KMS-11 (cell line): ENCODE measurements at regions not wholly inside any gene's neighbourhood (a gene's known extent, or its start where the extent isn't known, plus 50 kb on each side); places are given as distances from the start of the nearest gene placed in this dataset.
"Not testable (repeated sequence)": the region's sequence is repeated elsewhere in the genome, so short reads cannot be mapped to it uniquely, and the experiment has no call there.

Experiments used
- H2AFZ ChIP-seq: fragments of 200-600 bp; sonication (generic); 2 replicates; pipeline ENCODE4 v1.6.1; 2016; ENCODE audit warnings: antibody characterized with exemption, mixed run types, low read depth
- H3K27ac ChIP-seq: fragments of 200-600 bp; sonication (generic); 2 replicates; pipeline ENCODE4 v1.6.1; 2016; ENCODE audit warnings: mild to moderate bottlenecking, mixed run types
- H3K27me3 ChIP-seq: fragments of 200-600 bp; sonication (generic); 2 replicates; pipeline ENCODE4 v1.6.1; 2017; ENCODE audit warnings: mild to moderate bottlenecking, low read depth, mixed run types, moderate library complexity; ENCODE audit not compliant: insufficient read depth
- H3K36me3 ChIP-seq: fragments of 200-600 bp; sonication (generic); 2 replicates; pipeline ENCODE4 v1.6.1; 2017; ENCODE audit warnings: mild to moderate bottlenecking, mixed run types; ENCODE audit not compliant: insufficient read depth
- H3K4me1 ChIP-seq: fragments of 200-600 bp; sonication (generic); 2 replicates; pipeline ENCODE4 v1.6.1; 2016; ENCODE audit warnings: mild to moderate bottlenecking, low read depth, mixed run types; ENCODE audit not compliant: poor library complexity, severe bottlenecking
- H3K4me2 ChIP-seq: fragments of 200-600 bp; sonication (generic); 2 replicates; pipeline ENCODE4 v1.7.0; 2016; ENCODE audit warnings: mild to moderate bottlenecking, mixed run types
- H3K4me3 ChIP-seq: fragments of 200-600 bp; sonication (generic); IDR thresholded peaks from 2 replicates; pipeline ENCODE4 v1.6.1; 2017; ENCODE audit warnings: low read depth, low read length, mixed read lengths; ENCODE audit not compliant: insufficient read depth
- H3K79me2 ChIP-seq: fragments of 200-600 bp; sonication (generic); 2 replicates; pipeline ENCODE4 v1.6.1; 2016; ENCODE audit warnings: low read depth, mixed run types; ENCODE audit not compliant: insufficient read depth
- H3K9ac ChIP-seq: fragments of 200-600 bp; sonication (generic); 2 replicates; pipeline ENCODE4 v1.6.1; 2016; ENCODE audit warnings: mild to moderate bottlenecking, mixed run types
- H4K20me1 ChIP-seq: fragments of 200-600 bp; sonication (generic); 2 replicates; pipeline ENCODE4 v1.6.1; 2016; ENCODE audit warnings: mild to moderate bottlenecking, mixed run types; ENCODE audit not compliant: insufficient read depth
- TF ChIP-seq, protein P1 (sequence below): fragments of 200-600 bp; sonication (generic); conservative IDR thresholded peaks from 2 replicates; pipeline ENCODE4 v1.6.1; 2017; ENCODE audit warnings: low read depth, mild to moderate bottlenecking, antibody characterized with exemption, low read length, moderate library complexity, mixed read lengths

DNA sequence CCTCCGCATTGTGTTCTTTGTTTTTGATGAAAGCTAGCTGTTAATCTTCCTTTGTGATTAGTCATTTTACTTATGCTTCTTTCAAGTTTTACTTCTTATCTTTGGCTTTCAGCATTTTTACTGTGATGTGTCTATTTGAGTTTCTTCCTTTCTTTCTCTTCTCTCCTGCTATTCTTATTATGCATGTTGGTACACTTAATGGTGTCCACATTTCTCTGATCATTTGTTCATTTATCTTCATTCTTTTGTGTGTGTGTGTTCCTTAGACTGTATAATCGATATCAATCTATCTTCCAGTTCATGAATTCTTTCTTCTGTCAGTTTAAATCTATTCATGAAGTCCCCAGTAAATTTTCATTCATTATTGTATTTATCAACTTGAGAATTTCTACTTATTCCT lies 1650.3 kb downstream of the BRINP3 start:
- Histone ChIP-seq H3K36me3 (no peaks in the 10 kb centered on the region), H3K9ac (no peak overlapping the region), H3K27ac (no peak overlapping the region), H3K27me3 (no peaks in the 10 kb centered on the region), H3K4me2 (no peak overlapping the region), H3K79me2 (no peaks in the 10 kb centered on the region), H3K4me3 (no peak overlapping the region), H2AFZ (no peak overlapping the region), H4K20me1 (no peaks in the 10 kb centered on the region), H3K4me1 (no peaks in the 10 kb centered on the region)
- TF ChIP-seq, protein P1, sequence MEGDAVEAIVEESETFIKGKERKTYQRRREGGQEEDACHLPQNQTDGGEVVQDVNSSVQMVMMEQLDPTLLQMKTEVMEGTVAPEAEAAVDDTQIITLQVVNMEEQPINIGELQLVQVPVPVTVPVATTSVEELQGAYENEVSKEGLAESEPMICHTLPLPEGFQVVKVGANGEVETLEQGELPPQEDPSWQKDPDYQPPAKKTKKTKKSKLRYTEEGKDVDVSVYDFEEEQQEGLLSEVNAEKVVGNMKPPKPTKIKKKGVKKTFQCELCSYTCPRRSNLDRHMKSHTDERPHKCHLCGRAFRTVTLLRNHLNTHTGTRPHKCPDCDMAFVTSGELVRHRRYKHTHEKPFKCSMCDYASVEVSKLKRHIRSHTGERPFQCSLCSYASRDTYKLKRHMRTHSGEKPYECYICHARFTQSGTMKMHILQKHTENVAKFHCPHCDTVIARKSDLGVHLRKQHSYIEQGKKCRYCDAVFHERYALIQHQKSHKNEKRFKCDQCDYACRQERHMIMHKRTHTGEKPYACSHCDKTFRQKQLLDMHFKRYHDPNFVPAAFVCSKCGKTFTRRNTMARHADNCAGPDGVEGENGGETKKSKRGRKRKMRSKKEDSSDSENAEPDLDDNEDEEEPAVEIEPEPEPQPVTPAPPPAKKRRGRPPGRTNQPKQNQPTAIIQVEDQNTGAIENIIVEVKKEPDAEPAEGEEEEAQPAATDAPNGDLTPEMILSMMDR: no peak

DNA sequence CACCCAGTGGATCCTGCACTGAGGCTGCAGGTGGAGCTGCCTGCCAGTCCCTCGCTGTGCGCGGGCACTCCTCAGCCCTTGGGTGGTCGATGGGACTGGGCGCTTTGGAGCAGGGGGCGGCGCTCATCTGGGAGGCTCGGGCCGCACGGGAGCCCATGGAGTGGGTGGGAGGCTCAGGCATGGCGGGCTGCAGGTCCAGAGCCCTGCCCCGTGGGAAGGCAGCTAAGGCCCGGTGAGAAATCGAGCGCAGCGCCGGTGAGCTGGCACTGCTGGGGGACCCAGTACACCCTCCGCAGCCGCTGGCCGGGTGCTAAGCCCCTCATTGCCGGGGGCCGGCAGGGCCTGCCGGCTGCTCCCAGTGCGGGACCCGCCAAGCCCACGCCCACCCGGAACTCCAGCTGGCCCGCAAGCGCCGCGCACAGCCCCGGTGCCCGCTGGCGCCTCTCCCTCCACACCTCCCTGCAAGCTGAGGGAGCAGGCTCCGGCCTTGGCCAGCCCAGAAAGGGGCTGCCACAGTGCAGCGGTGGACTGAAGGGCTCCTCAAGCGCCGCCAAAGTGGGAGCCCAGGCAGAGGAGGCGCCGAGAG lies 1636.5 kb downstream of the BRINP3 start:
- not testable (repeated sequence) for H3K79me2 ChIP-seq, H2AFZ ChIP-seq, H3K4me2 ChIP-seq, H3K9ac ChIP-seq, H4K20me1 ChIP-seq, H3K27ac ChIP-seq, H3K4me3 ChIP-seq, H3K4me1 ChIP-seq, H3K27me3 ChIP-seq, H3K36me3 ChIP-seq

DNA sequence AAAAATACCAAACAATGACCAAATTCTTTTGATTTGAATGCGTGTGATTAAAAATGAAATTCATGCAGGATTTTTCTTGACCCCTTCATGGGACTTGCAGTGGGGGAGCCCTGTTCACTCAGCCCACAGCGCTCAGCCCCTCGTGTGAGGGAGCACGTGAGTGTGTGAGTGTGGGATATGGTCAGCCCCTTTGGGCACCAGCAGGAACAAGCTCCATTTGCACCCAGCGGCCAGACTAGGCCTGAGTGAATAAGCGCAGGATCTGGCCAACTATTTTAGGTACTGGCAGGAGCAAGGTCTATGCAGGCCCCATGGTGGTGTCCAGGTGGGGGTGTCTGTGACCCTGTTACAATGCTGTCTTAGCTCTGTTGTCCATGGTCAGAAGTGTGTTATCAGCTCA lies 1631.2 kb downstream of the BRINP3 start:
- no peaks in the 10 kb centered on the region for H3K79me2 ChIP-seq
- TF ChIP-seq, protein P1: no peak
- no peak overlapping the region for H3K4me3 ChIP-seq
- H3K36me3 ChIP-seq: no peaks in the 10 kb centered on the region
- no peak overlapping the region for H3K4me2 ChIP-seq
- no peaks in the 10 kb centered on the region for H4K20me1 ChIP-seq
- no peak overlapping the region for H3K9ac ChIP-seq
- no peak overlapping the region for H2AFZ ChIP-seq
- H3K27ac ChIP-seq: no peak overlapping the region
- H3K27me3 ChIP-seq: no peaks in the 10 kb centered on the region
- no peaks in the 10 kb centered on the region for H3K4me1 ChIP-seq

DNA sequence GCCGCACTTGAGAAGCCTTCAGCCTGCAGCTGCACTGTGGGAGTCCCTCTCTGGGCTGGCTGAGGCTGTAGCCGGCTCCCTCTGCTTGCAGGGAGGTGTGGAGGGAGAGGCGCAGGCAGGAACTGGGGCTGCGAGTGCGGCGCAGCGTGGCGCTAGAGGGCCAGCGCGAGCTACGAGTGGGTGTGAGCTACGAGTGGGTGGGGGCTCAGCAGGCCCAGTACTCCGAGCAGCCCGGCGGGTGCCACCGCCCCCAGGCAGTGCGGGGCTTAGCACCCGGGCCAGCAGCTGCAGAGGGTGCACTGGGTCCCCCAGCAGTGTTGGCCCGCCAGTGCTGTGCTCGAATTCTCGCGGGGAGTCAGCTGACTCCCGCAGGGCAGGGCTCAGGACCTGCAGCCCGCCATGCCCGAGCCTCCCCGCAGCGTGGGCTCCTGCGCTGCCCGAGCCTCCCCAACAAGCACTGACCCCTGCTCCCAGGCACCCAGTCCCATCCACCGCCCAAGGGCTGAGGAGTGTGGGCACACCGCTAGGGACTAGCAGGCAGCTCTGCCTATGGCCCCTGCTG lies 1620.1 kb downstream of the BRINP3 start:
- Histone ChIP-seq H3K9ac (no peak overlapping the region), H3K27ac (no peak overlapping the region), H3K4me1 (no peaks in the 10 kb centered on the region), H3K27me3 (no peaks in the 10 kb centered on the region), H3K79me2 (no peaks in the 10 kb centered on the region), H4K20me1 (no peaks in the 10 kb centered on the region), H3K4me2 (no peak overlapping the region), H3K4me3 (no peak overlapping the region), H3K36me3 (no peaks in the 10 kb centered on the region), H2AFZ (no peak overlapping the region)
- TF ChIP-seq, protein P1: no peak

DNA sequence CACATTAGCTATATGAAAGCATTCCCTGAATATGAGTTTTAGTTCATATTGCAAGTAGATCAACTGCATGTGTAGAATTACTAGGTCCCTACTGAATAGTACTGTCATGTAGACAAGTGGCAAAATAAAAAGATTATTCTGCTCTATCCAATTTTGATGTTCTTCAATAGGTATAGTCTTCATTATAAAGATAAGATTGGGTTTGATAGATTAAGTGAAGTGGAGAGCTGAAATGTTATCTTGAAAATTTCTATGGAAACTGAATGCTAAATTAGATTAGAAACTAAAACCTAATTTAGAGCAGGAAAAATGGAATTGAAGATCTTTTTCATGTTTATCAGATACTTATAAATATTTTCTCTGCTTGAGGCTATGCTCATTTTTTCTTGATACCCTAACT lies 1610.0 kb downstream of the BRINP3 start:
- Histone ChIP-seq H3K79me2 (no peaks in the 10 kb centered on the region), H4K20me1 (no peaks in the 10 kb centered on the region), H3K27me3 (no peaks in the 10 kb centered on the region), H3K36me3 (no peaks in the 10 kb centered on the region), H3K4me3 (no peak overlapping the region), H3K27ac (no peak overlapping the region), H2AFZ (no peak overlapping the region), H3K4me1 (no peaks in the 10 kb centered on the region), H3K4me2 (no peak overlapping the region), H3K9ac (no peak overlapping the region)
- TF ChIP-seq, protein P1: no peak
